ENCODE measurements at regions not wholly inside any gene's neighbourhood (a gene's known extent, or its start where the extent isn't known, plus 50 kb on each side); places are given as distances from the start of the nearest gene placed in this dataset.

GRCh38 chr12:75642226-75642625 is 130.8 kb upstream of the KRR1 start:
- no peaks in the 10 kb centered on the region for H3K36me3 Mint-ChIP-seq (ENCODE audit: insufficient read depth)
- no peak overlapping the region for H3K4me3 Mint-ChIP-seq
- ATAC-seq, result peak; percentile 42 to 44
- H3K4me1 Mint-ChIP-seq (ENCODE audit: low read depth), result peaks cover 26% of the 10 kb centered on the region
- DNase-seq, result no peak
- H3K27me3 Mint-ChIP-seq (ENCODE audit: low read depth), result no peaks in the 10 kb centered on the region
- H3K9me3 Mint-ChIP-seq, result no peaks in the 10 kb centered on the region

GRCh38 chr12:75641031-75641780 is 129.8 kb upstream of the KRR1 start:
- H3K36me3 Mint-ChIP-seq (ENCODE audit: insufficient read depth), result no peaks in the 10 kb centered on the region
- no peaks in the 10 kb centered on the region for H3K27me3 Mint-ChIP-seq (ENCODE audit: low read depth)
- ATAC-seq (peak; percentile 84 to 90), DNase-seq (peak; percentile 5)
- H3K4me3 Mint-ChIP-seq, result peak overlapping the region; percentile 1
- no peaks in the 10 kb centered on the region for H3K9me3 Mint-ChIP-seq
- peaks cover 30% of the 10 kb centered on the region for H3K4me1 Mint-ChIP-seq (ENCODE audit: low read depth)

DNA sequence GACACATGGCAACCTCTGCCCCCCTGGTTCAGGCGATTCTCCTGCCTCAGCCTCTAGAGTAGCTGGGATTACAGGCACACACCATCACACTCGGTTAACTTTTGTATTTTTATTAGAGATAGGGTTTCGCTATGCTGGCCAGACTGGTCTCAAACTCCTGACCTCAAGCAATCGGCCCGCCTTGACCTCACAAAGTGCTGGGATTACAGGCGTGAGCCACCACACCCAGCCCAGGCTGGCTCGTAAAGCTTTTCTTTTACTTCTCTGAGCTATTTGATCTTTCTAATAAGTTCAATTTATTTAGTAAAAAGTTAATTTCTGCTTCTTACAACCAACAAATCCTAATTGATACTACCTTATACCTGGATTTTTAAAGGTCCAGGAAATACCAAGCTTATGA is 127.4 kb upstream of the KRR1 start:
- no peak overlapping the region for H3K4me3 Mint-ChIP-seq
- H3K27me3 Mint-ChIP-seq (ENCODE audit: low read depth), result no peaks in the 10 kb centered on the region
- H3K9me3 Mint-ChIP-seq, result no peaks in the 10 kb centered on the region
- no peaks in the 10 kb centered on the region for H3K36me3 Mint-ChIP-seq (ENCODE audit: insufficient read depth)
- peaks cover 40% of the 10 kb centered on the region for H3K4me1 Mint-ChIP-seq (ENCODE audit: low read depth)
- ATAC-seq, result no peak
- DNase-seq, result no peak

DNA sequence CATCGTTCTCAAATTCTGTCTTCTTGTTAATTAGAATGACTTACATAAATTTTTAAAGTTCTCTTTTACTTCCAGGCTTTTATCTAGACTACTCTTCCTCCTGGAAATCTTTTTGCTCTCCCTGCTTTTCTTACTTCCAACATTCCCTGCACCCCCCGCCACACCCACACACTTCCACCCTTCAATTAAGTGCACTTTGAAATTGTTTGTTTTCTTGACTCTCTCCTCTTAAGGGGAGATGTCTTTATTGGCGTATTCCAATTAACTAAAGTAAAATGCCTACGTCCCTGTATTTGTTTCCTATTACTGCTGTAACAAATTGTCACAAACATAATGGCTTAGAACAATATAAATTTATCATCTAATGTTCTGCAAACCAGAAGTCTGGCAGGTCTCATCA is 125.2 kb upstream of the KRR1 start:
- Mint-ChIP-seq H3K4me1 (ENCODE audit: low read depth) (peaks cover 31% of the 10 kb centered on the region), H3K9me3 (no peaks in the 10 kb centered on the region), H3K27me3 (ENCODE audit: low read depth) (no peaks in the 10 kb centered on the region), H3K4me3 (no peak overlapping the region), H3K36me3 (ENCODE audit: insufficient read depth) (no peaks in the 10 kb centered on the region)
- DNase-seq, result no peak
- ATAC-seq, result no peak

- no peaks in the 10 kb centered on the region for H3K27me3 Mint-ChIP-seq (ENCODE audit: low read depth)
- no peak overlapping the region for H3K4me3 Mint-ChIP-seq
- no peaks in the 10 kb centered on the region for H3K9me3 Mint-ChIP-seq
- H3K4me1 Mint-ChIP-seq (ENCODE audit: low read depth), result peaks cover 23% of the 10 kb centered on the region
- DNase-seq (no peak), ATAC-seq (peak; percentile 92 to 98)
- H3K36me3 Mint-ChIP-seq (ENCODE audit: insufficient read depth), result no peaks in the 10 kb centered on the region
These were observed 124.4 kb upstream of the KRR1 start for GRCh38 chr12:75635606-75636444.

- Mint-ChIP-seq H3K9me3 (no peaks in the 10 kb centered on the region), H3K4me1 (ENCODE audit: low read depth) (peaks cover 16% of the 10 kb centered on the region), H3K36me3 (ENCODE audit: insufficient read depth) (no peaks in the 10 kb centered on the region), H3K27me3 (ENCODE audit: low read depth) (no peaks in the 10 kb centered on the region), H3K4me3 (no peak overlapping the region)
- ATAC-seq (no peak), DNase-seq (no peak)
These were observed 123.1 kb upstream of the KRR1 start for GRCh38 chr12:75634244-75635222.

DNA sequence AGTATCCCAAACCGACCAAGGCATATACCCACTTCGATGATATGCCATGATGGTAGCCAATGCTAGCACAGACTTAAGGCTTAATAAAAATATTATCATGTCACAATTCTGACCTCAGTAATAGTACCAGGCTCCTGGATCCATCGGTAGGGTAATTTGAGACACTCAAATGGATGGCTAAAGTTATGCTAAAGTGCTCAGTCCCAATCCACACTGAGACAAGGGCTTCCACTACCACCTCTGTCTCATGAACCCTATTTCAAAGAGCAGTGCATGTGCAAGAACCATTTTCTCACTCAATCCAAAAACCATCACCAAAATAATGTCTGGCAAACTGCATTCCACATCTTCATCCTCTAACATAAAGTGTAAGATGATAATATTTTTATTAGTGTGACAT is 122.4 kb upstream of the KRR1 start:
- Mint-ChIP-seq H3K4me3 (no peak overlapping the region), H3K4me1 (ENCODE audit: low read depth) (peaks cover 16% of the 10 kb centered on the region), H3K27me3 (ENCODE audit: low read depth) (no peaks in the 10 kb centered on the region), H3K9me3 (no peaks in the 10 kb centered on the region), H3K36me3 (ENCODE audit: insufficient read depth) (no peaks in the 10 kb centered on the region)
- no peak for ATAC-seq
- DNase-seq, result no peak

DNA sequence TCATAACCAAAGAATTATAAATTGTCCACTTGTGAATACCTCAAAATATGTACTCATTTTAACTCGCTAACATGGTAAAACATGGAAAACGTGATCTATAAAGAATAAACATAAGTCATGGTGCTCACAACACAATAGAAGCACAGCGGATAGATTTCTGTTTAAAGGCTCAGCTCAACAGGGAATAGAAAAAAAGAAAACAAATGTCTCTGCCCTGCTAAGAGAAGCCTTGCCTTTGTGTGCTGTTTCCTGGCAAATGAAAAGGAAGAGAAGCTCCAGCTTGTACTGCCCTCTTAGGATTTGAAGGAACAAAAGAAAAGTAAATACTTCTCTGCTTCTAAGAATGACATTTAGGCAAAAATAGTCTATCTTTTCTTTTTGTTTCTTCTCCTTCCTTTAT is 121.0 kb upstream of the KRR1 start:
- Mint-ChIP-seq H3K4me1 (ENCODE audit: low read depth) (peaks cover 16% of the 10 kb centered on the region), H3K9me3 (no peaks in the 10 kb centered on the region), H3K27me3 (ENCODE audit: low read depth) (no peaks in the 10 kb centered on the region), H3K4me3 (no peak overlapping the region), H3K36me3 (ENCODE audit: insufficient read depth) (no peaks in the 10 kb centered on the region)
- ATAC-seq (no peak), DNase-seq (no peak)

- no peak for ATAC-seq
- H3K9me3 Mint-ChIP-seq, result no peaks in the 10 kb centered on the region
- H3K4me3 Mint-ChIP-seq, result no peak overlapping the region
- H3K4me1 Mint-ChIP-seq (ENCODE audit: low read depth), result peaks cover 15% of the 10 kb centered on the region
- no peaks in the 10 kb centered on the region for H3K36me3 Mint-ChIP-seq (ENCODE audit: insufficient read depth)
- no peak for DNase-seq
- no peaks in the 10 kb centered on the region for H3K27me3 Mint-ChIP-seq (ENCODE audit: low read depth)
These were observed 120.4 kb upstream of the KRR1 start for GRCh38 chr12:75631831-75632230.

DNA sequence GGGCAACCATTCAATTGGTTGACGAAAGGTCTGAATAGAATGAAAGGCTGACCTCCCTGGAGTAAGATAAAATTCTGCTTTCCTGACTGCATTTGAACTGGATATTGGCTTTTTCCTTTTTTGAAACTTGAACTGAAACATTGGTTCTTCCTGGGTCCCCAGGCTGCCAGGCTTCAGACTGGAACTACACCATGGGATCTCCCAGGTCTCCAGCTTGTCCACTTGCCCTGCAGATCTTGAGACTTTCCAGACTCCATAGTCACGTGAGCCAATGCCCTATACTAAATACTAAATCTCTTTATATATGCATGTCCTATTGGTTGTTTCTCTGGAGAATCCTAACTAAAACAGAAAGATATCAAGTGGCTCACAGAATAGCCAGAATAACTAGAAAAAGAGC is 118.7 kb upstream of the KRR1 start:
- H3K36me3 Mint-ChIP-seq (ENCODE audit: insufficient read depth), result no peaks in the 10 kb centered on the region
- DNase-seq (no peak), ATAC-seq (no peak)
- H3K27me3 Mint-ChIP-seq (ENCODE audit: low read depth), result no peaks in the 10 kb centered on the region
- H3K4me3 Mint-ChIP-seq, result no peak overlapping the region
- peaks cover 5% of the 10 kb centered on the region for H3K4me1 Mint-ChIP-seq (ENCODE audit: low read depth)
- no peaks in the 10 kb centered on the region for H3K9me3 Mint-ChIP-seq

- no peaks in the 10 kb centered on the region for H3K9me3 Mint-ChIP-seq
- no peak overlapping the region for H3K4me3 Mint-ChIP-seq
- no peak for DNase-seq
- no peak for ATAC-seq
- H3K4me1 Mint-ChIP-seq (ENCODE audit: low read depth), result no peaks in the 10 kb centered on the region
- no peaks in the 10 kb centered on the region for H3K27me3 Mint-ChIP-seq (ENCODE audit: low read depth)
- H3K36me3 Mint-ChIP-seq (ENCODE audit: insufficient read depth), result no peaks in the 10 kb centered on the region
These were observed 117.5 kb upstream of the KRR1 start for GRCh38 chr12:75628916-75629315.

DNA sequence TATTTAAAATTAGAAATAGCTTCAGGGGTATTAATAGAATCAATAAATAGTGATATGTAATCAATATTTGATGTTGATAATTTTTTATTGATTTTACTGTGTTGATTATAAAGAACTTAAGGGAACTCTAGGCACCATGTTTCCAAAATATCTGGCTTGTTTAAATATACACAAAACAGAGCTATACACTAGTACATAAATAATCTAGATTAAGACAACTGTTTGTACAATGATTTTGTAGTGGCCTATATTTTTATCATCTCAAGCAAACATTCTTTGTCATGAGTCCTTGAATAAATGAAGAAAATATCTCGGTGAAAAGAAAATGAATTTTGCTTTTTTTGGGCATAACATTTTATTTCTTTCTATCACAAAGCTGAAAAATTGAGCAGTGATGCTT is 117.1 kb upstream of the KRR1 start:
- Mint-ChIP-seq H3K4me3 (no peak overlapping the region), H3K4me1 (ENCODE audit: low read depth) (no peaks in the 10 kb centered on the region)
- no peak for DNase-seq

DNA sequence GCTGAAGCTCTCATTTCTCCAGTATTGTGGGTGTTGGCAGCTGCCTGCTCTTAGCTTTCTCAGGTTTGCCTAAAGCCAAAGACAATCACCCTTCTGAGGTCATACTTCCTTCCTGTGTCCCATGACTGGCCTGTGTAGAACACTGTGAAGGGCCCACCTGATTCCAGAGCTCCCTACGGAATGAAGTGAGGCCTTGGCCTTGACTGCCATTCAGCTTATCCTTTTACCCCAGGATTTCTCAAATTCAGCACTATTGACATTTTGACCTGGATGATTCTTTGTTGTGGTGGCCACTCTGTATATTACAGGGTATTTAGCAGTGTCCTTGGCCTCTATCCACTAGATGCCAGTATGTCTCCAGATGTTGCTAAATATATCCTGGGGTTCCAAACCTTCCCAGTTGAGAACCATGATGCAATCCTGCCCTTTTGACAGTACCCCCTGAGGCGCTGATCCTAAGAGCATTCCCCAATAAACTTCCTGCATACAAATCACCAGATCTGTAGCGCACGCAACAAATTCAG is 112.3 kb upstream of the KRR1 start:
- Mint-ChIP-seq H3K36me3 (ENCODE audit: insufficient read depth) (no peaks in the 10 kb centered on the region), H3K4me1 (ENCODE audit: low read depth) (no peaks in the 10 kb centered on the region)

More for the DNA sequence above, 117.1 kb upstream of the KRR1 start:
- H3K27me3 Mint-ChIP-seq (ENCODE audit: low read depth), result no peaks in the 10 kb centered on the region
- H3K9me3 Mint-ChIP-seq, result no peaks in the 10 kb centered on the region
- ATAC-seq, result no peak
- H3K36me3 Mint-ChIP-seq (ENCODE audit: insufficient read depth), result no peaks in the 10 kb centered on the region

DNA sequence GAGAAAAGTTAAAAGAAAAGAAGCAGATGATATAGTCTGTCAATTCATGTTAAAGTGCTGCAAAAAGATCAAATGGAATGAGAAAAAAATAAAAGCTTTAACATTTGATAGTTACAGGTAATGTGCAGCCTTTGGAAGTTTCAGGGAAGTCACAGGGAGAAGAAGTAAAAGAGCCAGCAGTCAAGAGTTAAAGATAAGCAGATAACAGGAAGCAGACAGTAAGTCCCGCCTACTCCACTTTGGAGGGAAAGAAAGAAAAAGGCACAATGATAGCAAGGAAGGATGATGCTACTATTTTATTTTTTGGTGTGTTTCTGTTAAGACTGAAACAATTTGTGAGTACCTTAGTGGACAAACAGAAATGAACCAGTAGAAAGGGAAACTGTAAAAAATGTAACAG is 111.1 kb upstream of the KRR1 start:
- Mint-ChIP-seq H3K9me3 (no peaks in the 10 kb centered on the region), H3K27me3 (ENCODE audit: low read depth) (peaks cover 2% of the 10 kb centered on the region), H3K36me3 (ENCODE audit: insufficient read depth) (no peaks in the 10 kb centered on the region), H3K4me1 (ENCODE audit: low read depth) (no peaks in the 10 kb centered on the region), H3K4me3 (no peak overlapping the region)
- DNase-seq (no peak), ATAC-seq (no peak)

More for the DNA sequence above, 112.3 kb upstream of the KRR1 start:
- H3K27me3 Mint-ChIP-seq (ENCODE audit: low read depth), result no peaks in the 10 kb centered on the region
- H3K4me3 Mint-ChIP-seq, result no peak overlapping the region
- ATAC-seq (no peak), DNase-seq (no peak)
- H3K9me3 Mint-ChIP-seq, result no peaks in the 10 kb centered on the region
